HG02852 (cell line): ENCODE measurements at regions not wholly inside any gene's neighbourhood (a gene's known extent, or its start where the extent isn't known, plus 50 kb on each side); places are given as distances from the start of the nearest gene placed in this dataset.

Source experiments
- ATAC-seq: cut with Tn5 transposase; IDR thresholded peaks from one replicate; pipeline ENCODE4 v1.9.1; 2021; ENCODE audit warnings: mild to moderate bottlenecking, moderate library complexity; ENCODE audit not compliant: unreplicated experiment

DNA sequence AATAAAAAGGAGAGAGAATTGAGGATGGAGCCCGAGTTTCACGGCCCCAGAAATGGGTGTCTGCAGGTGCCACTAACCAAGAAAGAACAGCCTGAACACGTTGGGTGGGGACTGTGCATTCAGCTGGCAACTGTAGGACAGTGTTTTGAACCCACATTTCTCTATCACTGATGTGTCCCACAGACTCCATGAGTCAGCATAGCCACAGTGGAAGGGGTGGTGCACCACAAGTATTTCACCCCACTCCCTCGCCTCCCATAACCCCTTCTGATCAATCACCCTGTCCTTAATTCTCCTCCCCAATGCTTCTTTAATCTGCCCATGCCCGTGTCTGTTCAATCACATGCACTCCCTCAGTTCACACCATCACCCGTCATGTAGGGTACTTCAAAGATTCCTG, 291.5 kb downstream of the ZNF516 start:
- ATAC-seq: no peak

GRCh38 chr18:76202322-76202721, 292.7 kb downstream of the ZNF516 start:
- ATAC-seq: no peak

DNA sequence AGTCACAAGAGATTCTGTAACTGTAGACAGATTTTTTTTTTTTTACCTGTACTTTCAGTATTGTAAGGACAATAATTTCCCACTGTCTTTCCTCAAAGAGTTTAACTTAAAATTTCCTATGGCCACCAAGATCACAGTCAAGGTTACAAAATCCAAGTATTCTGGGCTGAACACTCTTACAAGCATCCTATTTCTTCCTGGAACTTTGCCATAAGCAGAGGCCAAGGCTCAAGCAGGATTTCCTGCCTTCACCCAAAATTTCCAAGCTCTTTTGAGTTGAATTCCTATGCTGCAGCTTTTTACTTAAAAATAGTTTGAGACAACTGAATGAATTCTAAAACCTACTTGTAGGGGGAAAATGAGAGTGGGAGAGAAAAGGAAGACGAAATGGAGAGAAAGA, 299.4 kb downstream of the ZNF516 start:
- ATAC-seq: no peak

DNA sequence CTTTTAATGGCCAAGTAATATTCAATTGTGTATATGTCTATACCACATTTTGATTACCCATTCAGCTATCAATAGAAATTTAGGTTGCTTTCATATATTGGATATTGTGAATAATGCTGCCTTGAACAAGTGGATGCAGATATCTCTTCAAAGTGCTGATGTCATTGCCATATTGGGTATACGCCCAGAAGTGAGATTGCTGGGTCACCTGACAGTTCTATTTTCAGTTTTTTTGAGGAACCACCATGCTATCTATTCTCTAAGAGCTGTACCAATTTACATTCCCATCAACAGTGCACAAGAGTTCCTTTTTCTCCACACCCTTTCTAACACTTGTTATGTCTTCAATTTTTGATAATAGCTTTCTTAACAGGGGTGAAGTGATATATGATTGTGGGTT, 306.9 kb downstream of the ZNF516 start:
- no peak for ATAC-seq

- no peak for ATAC-seq
Measured at GRCh38 chr18:76179257-76179656, 315.8 kb downstream of the ZNF516 start.

GRCh38 chr18:76177160-76177559, 317.9 kb downstream of the ZNF516 start:
- ATAC-seq: no peak

GRCh38 chr18:76174451-76174850, 320.6 kb downstream of the ZNF516 start:
- no peak for ATAC-seq

GRCh38 chr18:76169733-76170132, 325.3 kb downstream of the ZNF516 start:
- no peak for ATAC-seq

DNA sequence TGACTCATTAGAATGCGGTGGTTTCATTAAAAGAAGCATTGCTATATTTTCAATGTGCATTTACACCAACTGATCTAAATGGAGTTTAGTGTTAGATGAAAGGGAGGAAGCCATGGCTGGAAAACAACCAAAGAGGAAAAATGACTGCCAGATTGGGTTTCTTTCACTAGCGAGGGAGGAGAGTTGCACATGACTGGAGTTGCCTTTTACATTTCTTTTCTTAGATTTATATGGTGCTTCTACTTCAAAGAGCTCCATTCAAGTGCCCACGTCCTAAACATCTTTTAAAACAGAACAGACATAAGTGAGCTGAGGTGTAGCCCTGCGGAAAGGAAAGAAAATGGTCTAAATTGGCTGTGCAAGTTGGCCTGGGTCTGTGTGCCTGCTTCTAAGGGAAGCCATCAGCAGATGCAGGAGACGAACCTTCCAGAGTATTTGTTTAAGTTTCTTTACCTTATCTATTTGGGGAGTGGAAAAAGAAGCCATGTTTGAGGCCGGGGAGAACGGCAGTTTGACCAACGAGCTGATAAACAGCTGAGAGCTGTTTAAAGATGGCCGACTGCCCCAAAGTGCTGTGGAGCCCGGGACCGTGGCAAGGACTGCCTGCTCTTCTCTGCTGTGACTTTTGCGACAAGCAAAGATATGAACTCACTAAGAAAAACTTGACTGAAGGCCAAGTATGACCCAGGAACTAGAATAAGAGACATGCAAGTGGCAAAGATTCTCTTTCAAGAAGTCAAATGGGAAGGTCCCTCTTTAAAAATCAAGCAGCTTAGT, 327.0 kb downstream of the ZNF516 start:
- no peak for ATAC-seq

- no peak for ATAC-seq
Measured at GRCh38 chr18:76167410-76167809, 327.6 kb downstream of the ZNF516 start.

DNA sequence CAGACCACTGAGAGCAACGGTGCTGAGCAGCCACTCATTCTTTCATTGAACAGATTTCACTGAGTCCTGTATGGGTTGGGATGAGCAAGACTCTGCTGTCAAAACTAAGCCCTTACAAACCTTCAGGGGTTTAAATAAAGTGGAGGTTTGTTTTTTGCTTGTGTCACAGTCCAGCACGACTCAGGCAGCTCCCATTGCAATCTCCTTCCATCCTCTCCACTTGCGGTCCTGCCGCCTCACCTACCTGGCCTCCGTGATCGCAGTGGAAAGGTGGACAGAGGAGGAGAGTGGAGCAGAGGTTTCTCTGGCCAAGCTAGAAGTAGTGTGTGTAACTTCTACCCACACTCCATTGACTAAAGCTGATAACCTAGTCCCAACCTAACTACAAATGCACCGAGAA, 332.2 kb downstream of the ZNF516 start:
- no peak for ATAC-seq

DNA sequence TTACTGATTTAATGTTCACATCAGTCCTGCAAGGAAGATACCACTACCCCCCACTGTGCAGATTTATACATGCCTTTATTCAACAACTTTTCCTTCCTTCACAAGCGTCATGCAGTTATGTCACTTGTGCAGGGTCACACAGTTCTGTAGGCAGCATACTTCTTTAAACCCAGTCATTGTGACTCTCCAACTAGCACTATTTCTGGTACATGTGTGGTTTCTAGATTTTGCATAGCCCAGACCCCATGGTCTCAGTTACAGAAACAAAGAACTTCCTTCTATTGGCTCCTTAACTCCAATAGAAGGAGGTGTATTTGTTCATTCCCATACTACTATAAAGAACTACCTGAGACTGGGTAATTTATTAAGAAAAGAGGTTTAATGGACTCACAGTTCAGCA, 333.1 kb downstream of the ZNF516 start:
- ATAC-seq: no peak

- ATAC-seq: no peak
Measured at GRCh38 chr18:76153691-76154090, 341.4 kb downstream of the ZNF516 start.

GRCh38 chr18:76149734-76150133, 345.3 kb downstream of the ZNF516 start:
- ATAC-seq: no peak

GRCh38 chr18:76149284-76149683, 345.8 kb downstream of the ZNF516 start:
- no peak for ATAC-seq

- ATAC-seq: no peak
Measured at GRCh38 chr18:76145521-76146376, 349.3 kb downstream of the ZNF516 start.

GRCh38 chr18:76144844-76145243, 350.2 kb downstream of the ZNF516 start:
- no peak for ATAC-seq

GRCh38 chr18:76142611-76143010, 352.4 kb downstream of the ZNF516 start:
- no peak for ATAC-seq

- no peak for ATAC-seq
Measured at GRCh38 chr18:76139844-76140243, 355.2 kb downstream of the ZNF516 start.

DNA sequence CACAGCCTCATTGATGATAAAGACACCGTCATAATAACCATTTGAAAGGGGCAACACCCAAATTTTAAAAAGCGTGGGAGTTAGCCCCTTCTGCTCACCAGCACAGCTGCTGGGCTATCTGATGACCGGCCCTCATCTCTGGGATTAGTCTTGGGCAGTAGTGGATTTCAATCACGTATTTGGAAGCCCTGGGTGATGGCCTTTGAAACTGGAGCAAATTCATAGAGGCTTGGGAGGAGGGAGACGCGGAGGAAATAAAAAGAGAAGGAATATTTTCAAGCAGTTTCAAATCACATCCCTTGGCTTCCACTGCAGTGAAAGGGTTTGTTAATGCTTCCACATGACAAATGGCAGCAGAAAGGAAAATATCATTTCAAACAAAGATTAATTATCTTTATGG, 357.8 kb downstream of the ZNF516 start:
- no peak for ATAC-seq

DNA sequence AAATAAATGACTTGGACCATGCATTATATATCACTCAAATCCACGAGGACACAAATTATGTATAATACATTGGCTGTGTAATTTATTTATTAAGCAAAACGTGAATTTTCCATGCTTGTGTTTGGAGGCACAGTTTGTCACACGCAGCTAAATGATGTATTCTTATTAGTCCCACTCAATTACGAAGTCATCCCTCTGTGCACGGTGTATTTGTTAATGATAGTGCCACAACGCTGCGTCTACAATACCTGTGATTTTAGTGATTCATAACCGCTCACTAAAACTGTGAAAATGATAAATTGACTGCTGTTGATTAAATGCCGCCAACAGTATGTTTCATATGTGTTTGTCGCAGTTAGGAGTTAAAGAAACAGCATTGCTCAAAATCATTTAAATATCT, 358.3 kb downstream of the ZNF516 start:
- no peak for ATAC-seq

DNA sequence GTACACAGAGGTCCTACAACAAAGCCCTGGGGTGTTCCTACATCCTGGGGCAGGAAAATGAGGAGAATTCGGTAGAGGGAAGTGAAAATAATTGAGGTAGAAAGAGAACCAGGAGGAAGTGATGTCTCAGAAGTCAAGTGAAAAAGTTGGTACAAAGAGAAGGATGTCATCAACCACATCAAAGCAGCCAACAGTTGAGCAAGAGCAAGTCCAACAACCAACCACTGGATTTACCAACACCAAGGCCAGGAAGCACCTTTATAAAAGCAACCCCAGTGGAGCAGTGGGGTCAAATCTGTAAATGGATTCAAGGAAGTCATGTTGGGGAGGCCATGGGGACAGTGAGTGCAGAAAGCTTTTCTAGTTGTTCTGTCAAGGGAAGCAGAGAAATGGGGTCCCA, 360.4 kb downstream of the ZNF516 start:
- no peak for ATAC-seq
